ENCODE measurements at regions not wholly inside any gene's neighbourhood (a gene's known extent, or its start where the extent isn't known, plus 50 kb on each side); places are given as distances from the start of the nearest gene placed in this dataset.

GRCh38 chr7:119919986-119920385 lies 353.0 kb upstream of the KCND2 start:
- POLR2A ChIA-PET = no interaction called here

GRCh38 chr7:119925581-119926289 lies 347.2 kb upstream of the KCND2 start:
- no peak for DNase-seq
- no peaks in the 10 kb centered on the region for H3K9me3 Mint-ChIP-seq (ENCODE audit: insufficient read depth)
- intact Hi-C loops (cut with micrococcal nuclease) = no loop called here
- no peaks in the 10 kb centered on the region for H3K27me3 ChIP-seq (replicated peaks in 1 of 4; ENCODE audit: control extremely low read depth in 1 of 4, control insufficient read depth in 3 of 4, insufficient read depth in 4 of 4, low read length in 3 of 4)
- POLR2A ChIA-PET = no interaction called here
- H3K27ac ChIP-seq (ENCODE audit: low read length in 2 of 2) = no peak overlapping the region
- H3K79me2 ChIP-seq (ENCODE audit: control insufficient read depth, insufficient read depth, low read length) = no peaks in the 10 kb centered on the region
- ATAC-seq (ENCODE audit: low read depth) = no peak
- no peaks in the 10 kb centered on the region for H3K4me1 ChIP-seq (ENCODE audit: control insufficient read depth in 2 of 2, insufficient read depth in 2 of 2, low read length in 2 of 2)
- no peak overlapping the region for H3K27ac Mint-ChIP-seq
- no peak overlapping the region for H3K4me2 ChIP-seq (replicated peaks; ENCODE audit: low read depth, low read length, poor library complexity, severe bottlenecking)
- 89% methylated on average over 3 of the region's 5 CpGs for WGBS (ENCODE audit: insufficient coverage)
- peaks cover 0 to 3% (median 0%) of the 10 kb centered on the region in 3 donors for H3K9me3 ChIP-seq (ENCODE audit: control extremely low read depth in 1 of 3, control insufficient read depth in 2 of 3, insufficient read depth in 1 of 3, low read length in 2 of 3)
- no peaks in the 10 kb centered on the region for H3K4me1 Mint-ChIP-seq
- H3K9ac ChIP-seq (ENCODE audit: low read length) = no peak overlapping the region
- no peaks in the 10 kb centered on the region for H3K36me3 ChIP-seq (replicated peaks in 1 of 2; ENCODE audit: control extremely low read depth in 1 of 2, control insufficient read depth in 1 of 2, extremely low read depth in 1 of 2, insufficient read depth in 2 of 2, low read length in 1 of 2)
- no peaks in the 10 kb centered on the region for H3K27me3 Mint-ChIP-seq
- TF ChIP-seq EZH2 (IDR thresholded peaks at IDR 0.05; ENCODE audit: borderline replicate concordance, insufficient read depth, low read depth, low read length, poor library complexity, severe bottlenecking) (no peak), CTCF (IDR thresholded peaks at IDR 0.05) (no peak)
- CTCF ChIA-PET = no interaction called here
- no peak overlapping the region for H3K4me3 Mint-ChIP-seq
- no peak overlapping the region for H3K4me3 ChIP-seq (ENCODE audit: control extremely low read depth in 1 of 5, extremely low read depth in 1 of 5, insufficient read depth in 1 of 5, low read depth in 2 of 5, low read length in 4 of 5)
- H4K20me1 ChIP-seq (ENCODE audit: control insufficient read depth, insufficient read depth, low read length, poor library complexity, severe bottlenecking) = no peaks in the 10 kb centered on the region
- no peak overlapping the region for H2AFZ ChIP-seq (ENCODE audit: insufficient read depth, low read depth, low read length, poor library complexity, severe bottlenecking)

More at GRCh38 chr7:119919986-119920385, 353.0 kb upstream of the KCND2 start:
- no peak for TF ChIP-seq EZH2 (IDR thresholded peaks at IDR 0.05; ENCODE audit: borderline replicate concordance, insufficient read depth, low read depth, low read length, poor library complexity, severe bottlenecking)
- Histone ChIP-seq H3K27me3 (replicated peaks in 1 of 4; ENCODE audit: control extremely low read depth in 1 of 4, control insufficient read depth in 3 of 4, insufficient read depth in 4 of 4, low read length in 3 of 4) (no peaks in the 10 kb centered on the region), H2AFZ (ENCODE audit: insufficient read depth, low read depth, low read length, poor library complexity, severe bottlenecking) (no peak overlapping the region), H3K9ac (ENCODE audit: low read length) (no peak overlapping the region), H4K20me1 (ENCODE audit: control insufficient read depth, insufficient read depth, low read length, poor library complexity, severe bottlenecking) (no peaks in the 10 kb centered on the region), H3K79me2 (ENCODE audit: control insufficient read depth, insufficient read depth, low read length) (no peaks in the 10 kb centered on the region), H3K4me2 (replicated peaks; ENCODE audit: low read depth, low read length, poor library complexity, severe bottlenecking) (no peak overlapping the region), H3K9me3 (ENCODE audit: control extremely low read depth in 1 of 3, control insufficient read depth in 2 of 3, insufficient read depth in 1 of 3, low read length in 2 of 3) (no peaks in the 10 kb centered on the region), H3K36me3 (replicated peaks in 1 of 2; ENCODE audit: control extremely low read depth in 1 of 2, control insufficient read depth in 1 of 2, extremely low read depth in 1 of 2, insufficient read depth in 2 of 2, low read length in 1 of 2) (no peaks in the 10 kb centered on the region), H3K4me1 (ENCODE audit: control insufficient read depth in 2 of 2, insufficient read depth in 2 of 2, low read length in 2 of 2) (no peaks in the 10 kb centered on the region), H3K27ac (ENCODE audit: low read length in 2 of 2) (no peak overlapping the region), H3K4me3 (ENCODE audit: control extremely low read depth in 1 of 5, extremely low read depth in 1 of 5, insufficient read depth in 1 of 5, low read depth in 2 of 5, low read length in 4 of 5) (no peak overlapping the region)
- CTCF ChIA-PET = no interaction called here
- Mint-ChIP-seq H3K4me1 (no peaks in the 10 kb centered on the region), H3K4me3 (no peak overlapping the region), H3K27ac (no peak overlapping the region), H3K27me3 (no peaks in the 10 kb centered on the region), H3K9me3 (ENCODE audit: insufficient read depth) (no peaks in the 10 kb centered on the region)
- ATAC-seq (ENCODE audit: low read depth) = no peak
- intact Hi-C loops (cut with micrococcal nuclease) = no loop called here
- DNase-seq = no peak
